ENCODE measurements at regions not wholly inside any gene's neighbourhood (a gene's known extent, or its start where the extent isn't known, plus 50 kb on each side); places are given as distances from the start of the nearest gene placed in this dataset.

- ATAC-seq (ENCODE audit: low read depth) (peak; percentile 58; the same call in 1 of the 3 replicates), DNase-seq (ENCODE audit: low spot score) (no peak)
- H3K9me3 ChIP-seq (ENCODE audit: severe bottlenecking) = peaks cover 2% of the 10 kb centered on the region
- no peaks in the 10 kb centered on the region for H3K4me1 ChIP-seq (ENCODE audit: insufficient read depth, poor library complexity, severe bottlenecking)
- TF ChIP-seq, protein P1, sequence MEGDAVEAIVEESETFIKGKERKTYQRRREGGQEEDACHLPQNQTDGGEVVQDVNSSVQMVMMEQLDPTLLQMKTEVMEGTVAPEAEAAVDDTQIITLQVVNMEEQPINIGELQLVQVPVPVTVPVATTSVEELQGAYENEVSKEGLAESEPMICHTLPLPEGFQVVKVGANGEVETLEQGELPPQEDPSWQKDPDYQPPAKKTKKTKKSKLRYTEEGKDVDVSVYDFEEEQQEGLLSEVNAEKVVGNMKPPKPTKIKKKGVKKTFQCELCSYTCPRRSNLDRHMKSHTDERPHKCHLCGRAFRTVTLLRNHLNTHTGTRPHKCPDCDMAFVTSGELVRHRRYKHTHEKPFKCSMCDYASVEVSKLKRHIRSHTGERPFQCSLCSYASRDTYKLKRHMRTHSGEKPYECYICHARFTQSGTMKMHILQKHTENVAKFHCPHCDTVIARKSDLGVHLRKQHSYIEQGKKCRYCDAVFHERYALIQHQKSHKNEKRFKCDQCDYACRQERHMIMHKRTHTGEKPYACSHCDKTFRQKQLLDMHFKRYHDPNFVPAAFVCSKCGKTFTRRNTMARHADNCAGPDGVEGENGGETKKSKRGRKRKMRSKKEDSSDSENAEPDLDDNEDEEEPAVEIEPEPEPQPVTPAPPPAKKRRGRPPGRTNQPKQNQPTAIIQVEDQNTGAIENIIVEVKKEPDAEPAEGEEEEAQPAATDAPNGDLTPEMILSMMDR (IDR thresholded peaks at IDR 0.05; ENCODE audit: poor library complexity, severe bottlenecking) = no peak
- H3K4me3 ChIP-seq (ENCODE audit: severe bottlenecking) = no peak overlapping the region
- H3K36me3 ChIP-seq (ENCODE audit: low read depth) = no peaks in the 10 kb centered on the region
- H3K27ac ChIP-seq (ENCODE audit: poor library complexity, severe bottlenecking) = no peak overlapping the region
- no peaks in the 10 kb centered on the region for H3K27me3 ChIP-seq (ENCODE audit: insufficient read depth, poor library complexity, severe bottlenecking)
Observed at GRCh38 chr4:132504438-132504837, 644.7 kb upstream of the PCDH10 start.

DNA sequence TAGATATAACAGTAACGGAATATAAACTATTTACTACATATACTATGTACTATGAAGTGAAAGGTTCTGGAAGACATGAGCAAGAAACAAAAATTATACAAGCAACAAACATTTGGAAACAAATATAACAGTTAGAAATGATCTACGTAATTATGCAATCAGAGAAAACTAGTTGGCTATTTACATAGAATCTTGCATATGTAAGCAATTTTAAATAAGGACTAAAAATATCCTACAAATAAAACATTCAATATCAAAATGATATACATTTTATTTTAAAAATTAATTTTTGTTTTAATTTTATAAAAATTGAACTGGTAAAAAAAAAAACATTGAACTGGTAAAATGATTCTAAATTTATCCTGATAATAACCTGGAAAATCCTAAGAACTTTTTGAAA lies 642.5 kb upstream of the PCDH10 start:
- Histone ChIP-seq H3K27me3 (ENCODE audit: insufficient read depth, poor library complexity, severe bottlenecking) (no peaks in the 10 kb centered on the region), H3K27ac (ENCODE audit: poor library complexity, severe bottlenecking) (no peak overlapping the region), H3K36me3 (ENCODE audit: low read depth) (no peaks in the 10 kb centered on the region), H3K4me1 (ENCODE audit: insufficient read depth, poor library complexity, severe bottlenecking) (no peaks in the 10 kb centered on the region), H3K9me3 (ENCODE audit: severe bottlenecking) (peaks cover 2% of the 10 kb centered on the region), H3K4me3 (ENCODE audit: severe bottlenecking) (no peak overlapping the region)
- ATAC-seq (ENCODE audit: low read depth) = no peak
- no peak for DNase-seq (ENCODE audit: low spot score)
- TF ChIP-seq, protein P1 (IDR thresholded peaks at IDR 0.05; ENCODE audit: poor library complexity, severe bottlenecking) = no peak

DNA sequence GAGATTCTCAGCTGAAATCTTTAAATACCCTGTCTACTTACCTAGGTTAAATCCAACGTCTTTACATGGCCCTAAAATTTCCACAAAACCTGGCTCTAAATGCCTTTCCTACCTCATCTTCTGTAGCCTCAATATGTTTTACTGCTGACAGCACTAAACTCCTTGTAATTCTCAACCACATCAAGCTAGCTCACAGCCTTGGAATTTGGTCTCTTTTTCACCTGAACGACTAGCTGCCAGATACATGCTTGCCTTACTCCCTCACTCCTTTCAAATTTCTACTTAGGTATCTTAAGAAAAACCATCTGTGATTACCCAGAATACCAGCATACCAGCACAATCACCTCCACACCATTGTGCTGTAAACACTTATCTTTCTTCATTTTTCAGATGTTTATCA lies 635.6 kb upstream of the PCDH10 start:
- Histone ChIP-seq H3K27me3 (ENCODE audit: insufficient read depth, poor library complexity, severe bottlenecking) (no peaks in the 10 kb centered on the region), H3K9me3 (ENCODE audit: severe bottlenecking) (no peaks in the 10 kb centered on the region), H3K4me1 (ENCODE audit: insufficient read depth, poor library complexity, severe bottlenecking) (no peaks in the 10 kb centered on the region), H3K4me3 (ENCODE audit: severe bottlenecking) (no peak overlapping the region), H3K27ac (ENCODE audit: poor library complexity, severe bottlenecking) (no peak overlapping the region), H3K36me3 (ENCODE audit: low read depth) (no peaks in the 10 kb centered on the region)
- TF ChIP-seq, protein P1 (IDR thresholded peaks at IDR 0.05; ENCODE audit: poor library complexity, severe bottlenecking) = no peak
- ATAC-seq (ENCODE audit: low read depth) (no peak), DNase-seq (ENCODE audit: low spot score) (no peak)

- no peak overlapping the region for H3K27ac ChIP-seq (ENCODE audit: poor library complexity, severe bottlenecking)
- ATAC-seq (ENCODE audit: low read depth) (no peak), DNase-seq (ENCODE audit: low spot score) (no peak)
- no peak overlapping the region for H3K4me3 ChIP-seq (ENCODE audit: severe bottlenecking)
- H3K4me1 ChIP-seq (ENCODE audit: insufficient read depth, poor library complexity, severe bottlenecking) = no peaks in the 10 kb centered on the region
- H3K36me3 ChIP-seq (ENCODE audit: low read depth) = no peaks in the 10 kb centered on the region
- H3K9me3 ChIP-seq (ENCODE audit: severe bottlenecking) = no peaks in the 10 kb centered on the region
- TF ChIP-seq, protein P1 (IDR thresholded peaks at IDR 0.05; ENCODE audit: poor library complexity, severe bottlenecking) = no peak
- H3K27me3 ChIP-seq (ENCODE audit: insufficient read depth, poor library complexity, severe bottlenecking) = no peaks in the 10 kb centered on the region
Observed at GRCh38 chr4:132526652-132527051, 622.4 kb upstream of the PCDH10 start.

DNA sequence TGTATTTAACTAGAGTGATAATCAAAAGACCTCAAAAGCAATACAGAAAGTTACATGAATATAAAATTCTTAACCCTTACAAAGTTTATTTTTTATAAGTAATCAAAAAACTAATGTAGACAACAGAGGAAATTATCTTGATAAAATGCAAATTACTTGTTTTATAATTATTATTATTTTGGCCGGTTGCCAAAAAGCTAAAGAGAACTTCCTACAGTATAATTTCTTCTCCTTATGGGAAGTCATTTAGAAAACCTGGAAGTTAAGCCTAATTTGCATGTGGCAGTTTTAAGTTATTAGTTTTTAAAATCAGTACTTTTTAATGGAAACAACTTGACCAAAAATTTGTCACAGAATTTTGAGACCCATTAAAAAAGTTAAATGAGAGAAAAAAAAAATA lies 621.3 kb upstream of the PCDH10 start:
- TF ChIP-seq, protein P1 (IDR thresholded peaks at IDR 0.05; ENCODE audit: poor library complexity, severe bottlenecking) = no peak
- Histone ChIP-seq H3K36me3 (ENCODE audit: low read depth) (no peaks in the 10 kb centered on the region), H3K27ac (ENCODE audit: poor library complexity, severe bottlenecking) (no peak overlapping the region), H3K4me3 (ENCODE audit: severe bottlenecking) (no peak overlapping the region), H3K9me3 (ENCODE audit: severe bottlenecking) (no peaks in the 10 kb centered on the region), H3K27me3 (ENCODE audit: insufficient read depth, poor library complexity, severe bottlenecking) (no peaks in the 10 kb centered on the region), H3K4me1 (ENCODE audit: insufficient read depth, poor library complexity, severe bottlenecking) (no peaks in the 10 kb centered on the region)
- ATAC-seq (ENCODE audit: low read depth) = no peak
- no peak for DNase-seq (ENCODE audit: low spot score)

Measured in RWPE2 (cell line).